ENCODE measurements at regions not wholly inside any gene's neighbourhood (a gene's known extent, or its start where the extent isn't known, plus 50 kb on each side); places are given as distances from the start of the nearest gene placed in this dataset.

- Histone ChIP-seq H3K4me1 (no peaks in the 10 kb centered on the region), H3K27me3 (replicated peaks in 1 of 7) (peaks cover 0 to 15% (median 0%) of the 10 kb centered on the region in 7 donors), H3K4me3 (no peak overlapping the region), H3K27ac (no peak overlapping the region), H3K36me3 (no peaks in the 10 kb centered on the region), H3K9me3 (peaks cover 0 to 4% (median 0%) of the 10 kb centered on the region in 8 donors)
- intact Hi-C loops (cut with DNase I; ENCODE audit: low total_unique reads) = no loop called here
- no peak for DNase-seq
- 86 to 91% (median 91%) methylated on average over 1 of the region's 1 CpG for WGBS, 5 donors
- TF ChIP-seq POLR2A (IDR thresholded peaks at IDR 0.05) (no peak), POLR2AphosphoS5 (IDR thresholded peaks at IDR 0.05) (no peak), CTCF (IDR thresholded peaks at IDR 0.05 in 8 of 11, conservative IDR thresholded peaks at IDR 0.05 in 3 of 11) (no peak)
Measured at GRCh38 chr10:43952760-43953159, 304.1 kb upstream of the ZNF32 start.

- Histone ChIP-seq H3K36me3 (no peaks in the 10 kb centered on the region), H3K4me1 (no peaks in the 10 kb centered on the region), H3K27me3 (replicated peaks in 1 of 7) (peaks cover 0 to 5% (median 0%) of the 10 kb centered on the region in 7 donors), H3K27ac (no peak overlapping the region), H3K4me3 (no peak overlapping the region), H3K9me3 (peaks cover 0 to 4% (median 0%) of the 10 kb centered on the region in 8 donors)
- 53 to 79% (median 66%) methylated on average over 4 of the region's 4 CpGs for WGBS, 5 donors
- DNase-seq = no peak
- TF ChIP-seq POLR2AphosphoS5 (IDR thresholded peaks at IDR 0.05) (no peak), CTCF (IDR thresholded peaks at IDR 0.05 in 8 of 11, conservative IDR thresholded peaks at IDR 0.05 in 3 of 11) (no peak), POLR2A (IDR thresholded peaks at IDR 0.05) (no peak)
- intact Hi-C loops (cut with DNase I; ENCODE audit: low total_unique reads) = no loop called here
Measured at GRCh38 chr10:43949351-43949750, 300.7 kb upstream of the ZNF32 start.

DNA sequence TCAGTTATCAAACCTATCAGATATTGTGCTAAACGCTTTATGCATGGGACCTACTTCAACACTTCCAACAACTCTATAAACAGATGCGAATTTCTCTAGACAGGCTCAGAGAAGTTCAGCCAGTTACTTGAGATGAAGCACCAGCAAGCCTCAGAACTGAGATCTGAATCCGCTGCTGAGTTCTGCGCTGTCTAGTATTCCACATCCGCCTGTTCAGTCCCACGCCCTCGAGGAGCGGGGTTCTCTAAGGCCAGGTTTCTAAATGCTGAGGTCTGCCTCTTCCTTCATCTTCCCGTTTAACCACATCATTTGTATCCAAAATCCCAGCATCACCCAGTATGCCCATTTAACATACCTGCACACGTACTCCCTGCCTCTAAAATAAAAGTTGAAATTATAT is 297.8 kb upstream of the ZNF32 start:
- H3K27me3 ChIP-seq (replicated peaks in 1 of 7) = peaks cover 0 to 15% (median 0%) of the 10 kb centered on the region in 7 donors
- no peak for TF ChIP-seq CTCF (IDR thresholded peaks at IDR 0.05 in 8 of 11, conservative IDR thresholded peaks at IDR 0.05 in 3 of 11)
- TF ChIP-seq POLR2AphosphoS5 (IDR thresholded peaks at IDR 0.05) = no peak
- TF ChIP-seq POLR2A (IDR thresholded peaks at IDR 0.05) = no peak
- no peak overlapping the region for H3K4me3 ChIP-seq
- WGBS, 5 donors = 93 to 97% (median 95%) methylated on average over 10 of the region's 10 CpGs
- no peak for DNase-seq
- no peaks in the 10 kb centered on the region for H3K9me3 ChIP-seq
- no peaks in the 10 kb centered on the region for H3K36me3 ChIP-seq
- intact Hi-C loops (cut with DNase I; ENCODE audit: low total_unique reads) = no loop called here
- no peak overlapping the region for H3K27ac ChIP-seq
- H3K4me1 ChIP-seq = peaks cover 0 to 12% (median 4%) of the 10 kb centered on the region in 6 donors

GRCh38 chr10:43945908-43946307 is 297.2 kb upstream of the ZNF32 start:
- intact Hi-C loops (cut with DNase I; ENCODE audit: low total_unique reads) = no loop called here
- 89 to 98% (median 93%) methylated on average over 4 of the region's 4 CpGs for WGBS, 5 donors
- Histone ChIP-seq H3K4me1 (peaks cover 0 to 18% (median 4%) of the 10 kb centered on the region in 6 donors), H3K9me3 (no peaks in the 10 kb centered on the region), H3K27me3 (replicated peaks in 1 of 7) (peaks cover 0 to 15% (median 0%) of the 10 kb centered on the region in 7 donors), H3K27ac (no peak overlapping the region), H3K36me3 (no peaks in the 10 kb centered on the region), H3K4me3 (no peak overlapping the region)
- TF ChIP-seq POLR2A (IDR thresholded peaks at IDR 0.05) (no peak), POLR2AphosphoS5 (IDR thresholded peaks at IDR 0.05) (no peak), CTCF (IDR thresholded peaks at IDR 0.05 in 8 of 11, conservative IDR thresholded peaks at IDR 0.05 in 3 of 11) (no peak)
- no peak for DNase-seq
